AG09319 (cell line): ENCODE measurements at regions not wholly inside any gene's neighbourhood (a gene's known extent, or its start where the extent isn't known, plus 50 kb on each side); places are given as distances from the start of the nearest gene placed in this dataset.
"Not testable (repeated sequence)": the region's sequence is repeated elsewhere in the genome, so short reads cannot be mapped to it uniquely, and the experiment has no call there.

Experiments
- DNase-seq: peaks from one replicate; pipeline ENCODE4 v3.0.0-alpha.2; 2010; ENCODE audit warnings: low read depth; ENCODE audit errors: extremely low read depth
- CTCF ChIP-seq: IDR thresholded peaks from 2 replicates; pipeline ENCODE4 v1.5.1; 2011; ENCODE audit warnings: low read depth, mild to moderate bottlenecking, inconsistent platforms, low read length, moderate library complexity

- DNase-seq, result no peak
- no peak for TF ChIP-seq CTCF
These were observed 253.8 kb upstream of the RAB4A start for GRCh38 chr1:229017091-229017490.

DNA sequence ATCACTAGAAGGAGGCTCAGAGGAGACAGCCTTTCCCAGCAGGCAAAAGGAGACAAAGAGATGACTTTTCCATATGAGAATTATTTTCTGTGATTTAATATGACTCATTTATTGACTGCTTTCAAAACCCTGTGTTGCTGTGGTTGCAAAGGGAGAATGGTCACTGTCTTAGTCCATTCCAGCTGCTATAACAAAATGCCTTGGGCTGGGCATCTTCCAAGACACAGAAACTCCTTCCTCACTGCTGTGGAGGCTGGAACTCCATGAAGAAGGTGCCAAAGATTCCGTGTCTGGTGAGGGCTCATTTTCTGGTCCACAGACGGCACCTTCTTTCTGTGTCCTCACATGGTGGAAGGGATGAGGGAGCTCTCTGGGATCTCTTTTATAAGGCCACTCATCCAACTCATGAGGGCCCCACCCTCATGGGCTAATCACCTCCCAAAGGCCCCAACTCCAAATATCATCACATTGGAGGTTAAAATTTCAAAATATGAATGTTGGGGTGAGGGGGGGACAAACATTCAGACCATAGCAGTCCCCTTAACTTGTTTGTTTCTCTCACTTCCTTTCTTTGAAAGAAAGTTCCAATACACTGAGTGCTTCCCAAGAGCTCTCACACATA, 252.1 kb upstream of the RAB4A start:
- no peak for DNase-seq
- no peak for TF ChIP-seq CTCF

- no peak for DNase-seq
These were observed 251.1 kb upstream of the RAB4A start for GRCh38 chr1:229019663-229020271.

GRCh38 chr1:229021034-229021433, 249.9 kb upstream of the RAB4A start:
- not testable (repeated sequence) for DNase-seq

More at GRCh38 chr1:229019663-229020271, 251.1 kb upstream of the RAB4A start:
- TF ChIP-seq CTCF, result no peak

DNA sequence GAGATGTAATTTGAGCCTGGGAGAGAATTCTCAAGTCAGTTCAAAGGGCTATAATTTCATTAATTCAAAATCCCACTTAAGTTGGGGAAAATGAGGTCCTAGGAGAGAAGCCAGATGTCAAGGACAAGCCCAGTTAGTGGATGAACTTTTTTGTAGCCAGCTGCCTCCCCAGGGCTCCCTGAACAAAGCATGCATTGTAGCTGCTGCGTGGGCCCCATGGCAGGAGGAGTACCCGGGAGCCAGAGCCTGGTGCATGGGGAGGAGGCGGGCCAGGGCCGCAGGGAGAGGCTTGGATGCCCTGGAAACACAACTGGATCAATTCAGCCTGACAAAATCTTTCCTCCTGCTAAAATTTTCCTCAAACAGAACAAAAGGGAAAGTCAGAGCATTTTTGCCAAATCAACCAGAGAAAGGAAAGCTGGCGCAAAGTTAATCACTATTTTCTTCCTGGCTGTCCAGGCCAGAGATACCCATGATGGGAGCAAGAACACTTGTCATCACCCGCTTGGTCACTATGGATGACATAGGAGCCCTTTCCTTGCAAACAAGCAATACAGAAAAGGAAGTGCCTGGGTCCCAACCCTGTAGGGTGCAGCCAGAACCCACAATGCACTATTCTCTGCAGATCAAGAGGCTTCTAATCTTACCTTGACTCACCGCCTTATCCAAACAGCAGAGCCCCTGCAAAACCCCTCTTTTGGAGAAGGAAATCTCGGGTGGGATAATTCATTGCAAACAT, 248.1 kb upstream of the RAB4A start:
- no peak for DNase-seq
- TF ChIP-seq CTCF, result no peak

GRCh38 chr1:229023651-229024300, 247.1 kb upstream of the RAB4A start:
- DNase-seq, result no peak
- no peak for TF ChIP-seq CTCF

DNA sequence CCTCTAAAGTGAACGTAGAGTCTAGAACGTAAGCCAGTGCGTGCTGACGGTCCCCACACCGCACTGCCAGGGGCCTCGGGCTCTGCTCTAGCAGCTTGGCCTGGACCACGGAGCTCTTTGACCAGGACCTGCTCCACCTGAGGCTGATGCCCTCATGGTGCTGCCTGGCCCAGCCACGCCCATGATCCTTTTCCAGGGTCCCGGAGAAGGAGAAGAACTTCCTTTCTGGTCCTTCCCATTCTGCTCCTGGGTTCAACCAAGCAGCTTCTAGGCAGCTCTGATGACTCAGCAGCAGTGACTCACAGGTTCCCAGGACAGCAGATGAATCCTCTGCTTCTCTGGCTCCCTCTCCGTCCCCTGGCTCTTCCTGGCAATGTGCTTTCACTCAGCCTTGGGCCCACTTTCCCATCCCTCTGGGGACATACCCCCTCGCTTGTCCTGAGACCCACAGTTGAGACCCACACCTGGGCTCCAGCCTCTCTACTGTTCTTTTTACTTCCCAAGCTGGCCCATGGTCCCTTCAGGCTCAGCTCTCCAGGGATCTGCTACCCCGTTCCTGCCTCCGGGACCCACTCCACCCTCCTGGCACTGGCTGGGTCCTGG, 246.3 kb upstream of the RAB4A start:
- no peak for TF ChIP-seq CTCF

More for the DNA sequence above, 246.3 kb upstream of the RAB4A start:
- peak; percentile 30 for DNase-seq
